Psoas muscle (tissue), 7 donors: ENCODE measurements at regions not wholly inside any gene's neighbourhood (a gene's known extent, or its start where the extent isn't known, plus 50 kb on each side); places are given as distances from the start of the nearest gene placed in this dataset.
A peak's percentile ranks its signal among the peaks of the same experiment; 100 is the strongest.

Experiments used
- ATAC-seq, 4 donors: fragments of 200-7000 bp; cut with Tn5 transposase; one replicate each; pipeline ENCODE4 v1.9.1; 2020; ENCODE audit warnings: moderate library complexity in 3 of 4, mild to moderate bottlenecking in 2 of 4
- DNase-seq, 2 donors: peaks; one replicate each; pipeline ENCODE4 v3.0.0-alpha.2; 2020
- H3K27ac ChIP-seq: fragments of 200-600 bp; one replicate; pipeline ENCODE4 v1.8.0; 2022
- H3K27me3 ChIP-seq, 3 donors: fragments of 200-600 bp in 1 of 3; one replicate each; pipeline versions ENCODE4 v1.6.1 to v1.8.0; 2013 to 2022; ENCODE audit warnings: low read length in 2 of 3, mild to moderate bottlenecking in 2 of 3, moderate library complexity in 1 of 3; ENCODE audit not compliant: insufficient read depth in 3 of 3
- H3K36me3 ChIP-seq, 2 donors: fragments of 200-600 bp in 1 of 2; one replicate each; pipeline versions ENCODE4 v1.6.1 to v1.8.0; 2013 to 2022; ENCODE audit warnings: low read depth in 1 of 2, mild to moderate bottlenecking in 1 of 2, moderate library complexity in 1 of 2; ENCODE audit not compliant: insufficient read depth in 1 of 2
- H3K4me1 ChIP-seq: fragments of 200-600 bp; one replicate; pipeline ENCODE4 v1.8.0; 2022
- H3K4me3 ChIP-seq: fragments of 200-600 bp; one replicate; pipeline ENCODE4 v1.8.0; 2022; ENCODE audit warnings: mild to moderate bottlenecking
- H3K9me3 ChIP-seq: fragments of 200-600 bp; one replicate; pipeline ENCODE4 v1.8.0; 2022
- CTCF ChIP-seq: fragments of 200-600 bp; IDR thresholded peaks from one replicate; pipeline ENCODE4 v1.8.0; 2022; ENCODE audit warnings: antibody characterized with exemption
- WGBS, 3 donors: extraction: QIAGEN DNeasy Blood & Tissue Kit; methylation state at CpG; one replicate each; pipeline versions ENCODE4 v1.1.6 to v1.1.7; 2013; 5-methylcytosine and 5-hydroxymethylcytosine counted together
- intact Hi-C, 2 donors: fragments of 100-400 bp; cut with DNase I; formaldehyde crosslinking; loops; one replicate each; pipeline versions ENCODE4 v1.11.0 to v1.14.2; 2022
- donor health status: healthy with polysubstance abuse.
- donor health status: DM: no; HTN: no; CAD: no; lungs with moderate emphysema.
- donor health status: Bipolar disorder and iron deficiency.
- donor health status: healthy.
- donor health status: DM: yes; HTN: yes; CAD: no.
- donor health status: DM: no; HTN: no; CAD: no.
- donor health status: DM: yes; HTN: yes; CAD: no.

- no peak for TF ChIP-seq CTCF
- H3K4me1 ChIP-seq = no peaks in the 10 kb centered on the region
- no peaks in the 10 kb centered on the region for H3K36me3 ChIP-seq
- peak in 2 of 4 donors; percentile 57 to 66 for ATAC-seq
- H3K4me3 ChIP-seq = no peak overlapping the region
- H3K9me3 ChIP-seq = peaks cover 11% of the 10 kb centered on the region
- H3K27me3 ChIP-seq = peaks cover 0 to 2% (median 0%) of the 10 kb centered on the region in 3 donors
- DNase-seq = peak; percentile 24 to 59
- 13 to 19% (median 14%) methylated on average over 10 of the region's 10 CpGs for WGBS, 3 donors
- intact Hi-C loops = no loop called here
- H3K27ac ChIP-seq = no peak overlapping the region
These were observed 110.2 kb upstream of the PIEZO2 start for GRCh38 chr18:11259469-11260150.

- no peaks in the 10 kb centered on the region for H3K9me3 ChIP-seq
- peaks cover 0 to 2% (median 0%) of the 10 kb centered on the region in 3 donors for H3K27me3 ChIP-seq
- TF ChIP-seq CTCF = no peak
- intact Hi-C loops = no loop called here
- no peaks in the 10 kb centered on the region for H3K36me3 ChIP-seq
- no peak overlapping the region for H3K4me3 ChIP-seq
- H3K4me1 ChIP-seq = no peaks in the 10 kb centered on the region
- DNase-seq (no peak), ATAC-seq (no peak)
- 49 to 61% (median 55%) methylated on average over 1 of the region's 1 CpG for WGBS, 3 donors
- H3K27ac ChIP-seq = no peak overlapping the region
These were observed 108.8 kb upstream of the PIEZO2 start for GRCh38 chr18:11258039-11258610.

- no peak for TF ChIP-seq CTCF
- DNase-seq = no peak
- Histone ChIP-seq H3K27ac (no peak overlapping the region), H3K36me3 (no peaks in the 10 kb centered on the region), H3K9me3 (no peaks in the 10 kb centered on the region), H3K4me1 (no peaks in the 10 kb centered on the region), H3K27me3 (peaks cover 0 to 2% (median 0%) of the 10 kb centered on the region in 3 donors), H3K4me3 (no peak overlapping the region)
- no peak for ATAC-seq
- intact Hi-C loops = no loop called here
These were observed 106.9 kb upstream of the PIEZO2 start for GRCh38 chr18:11256251-11256650.

DNA sequence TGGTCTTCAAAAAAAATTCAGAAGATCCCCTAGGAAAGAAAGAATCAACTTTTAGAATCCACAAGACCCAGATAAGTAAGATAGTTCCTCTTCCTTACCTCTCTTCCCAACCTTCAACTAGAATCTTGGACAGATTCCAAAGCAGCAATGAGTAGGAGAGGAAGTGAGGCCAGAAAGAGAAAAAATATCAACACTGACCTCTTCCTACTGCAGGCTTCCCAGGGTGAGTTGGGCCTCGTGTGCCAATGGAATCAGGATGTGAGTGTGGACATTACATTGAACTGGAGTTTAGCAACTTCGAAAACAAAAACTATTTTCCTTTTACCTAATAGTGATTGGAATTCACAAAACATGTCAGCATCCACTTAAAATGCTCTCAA, 102.5 kb upstream of the PIEZO2 start:
- Histone ChIP-seq H3K4me3 (no peak overlapping the region), H3K4me1 (no peaks in the 10 kb centered on the region), H3K27me3 (peaks cover 0 to 2% (median 0%) of the 10 kb centered on the region in 3 donors), H3K9me3 (no peaks in the 10 kb centered on the region), H3K27ac (no peak overlapping the region), H3K36me3 (no peaks in the 10 kb centered on the region)
- no peak for DNase-seq
- ATAC-seq = no peak
- 35 to 47% (median 47%) methylated on average over 2 of the region's 2 CpGs for WGBS, 3 donors
- intact Hi-C loops = no loop called here
- TF ChIP-seq CTCF = no peak
